Thyroid gland (tissue), 4 donors: ENCODE measurements at regions not wholly inside any gene's neighbourhood (a gene's known extent, or its start where the extent isn't known, plus 50 kb on each side); places are given as distances from the start of the nearest gene placed in this dataset.

Experiments used
- POLR2A ChIP-seq, 2 donors: fragments of 450-650 bp; IDR thresholded peaks; one replicate each; pipeline ENCODE4 v1.6.1; 2017; ENCODE audit warnings: antibody characterized with exemption in 2 of 2, mild to moderate bottlenecking in 2 of 2, moderate library complexity in 1 of 2
- TF ChIP-seq, protein P1 (sequence below), 6 experiments: fragments of 200-600 bp in 3 of 6; fragments of 450-650 bp in 3 of 6; sonication (generic) in 3 of 6; IDR thresholded peaks; one replicate each; pipeline ENCODE4 v1.5.1; 2016 to 2019; ENCODE audit warnings: antibody characterized with exemption in 6 of 6, mild to moderate bottlenecking in 2 of 6, inconsistent platforms in 1 of 6, moderate library complexity in 1 of 6

GRCh38 chr4:54505996-54506395 lies 151.8 kb upstream of the KIT start:
- TF ChIP-seq, protein P1, sequence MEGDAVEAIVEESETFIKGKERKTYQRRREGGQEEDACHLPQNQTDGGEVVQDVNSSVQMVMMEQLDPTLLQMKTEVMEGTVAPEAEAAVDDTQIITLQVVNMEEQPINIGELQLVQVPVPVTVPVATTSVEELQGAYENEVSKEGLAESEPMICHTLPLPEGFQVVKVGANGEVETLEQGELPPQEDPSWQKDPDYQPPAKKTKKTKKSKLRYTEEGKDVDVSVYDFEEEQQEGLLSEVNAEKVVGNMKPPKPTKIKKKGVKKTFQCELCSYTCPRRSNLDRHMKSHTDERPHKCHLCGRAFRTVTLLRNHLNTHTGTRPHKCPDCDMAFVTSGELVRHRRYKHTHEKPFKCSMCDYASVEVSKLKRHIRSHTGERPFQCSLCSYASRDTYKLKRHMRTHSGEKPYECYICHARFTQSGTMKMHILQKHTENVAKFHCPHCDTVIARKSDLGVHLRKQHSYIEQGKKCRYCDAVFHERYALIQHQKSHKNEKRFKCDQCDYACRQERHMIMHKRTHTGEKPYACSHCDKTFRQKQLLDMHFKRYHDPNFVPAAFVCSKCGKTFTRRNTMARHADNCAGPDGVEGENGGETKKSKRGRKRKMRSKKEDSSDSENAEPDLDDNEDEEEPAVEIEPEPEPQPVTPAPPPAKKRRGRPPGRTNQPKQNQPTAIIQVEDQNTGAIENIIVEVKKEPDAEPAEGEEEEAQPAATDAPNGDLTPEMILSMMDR (IDR thresholded peaks at IDR 0.05), result no peak
- no peak for TF ChIP-seq POLR2A (IDR thresholded peaks at IDR 0.05)
